ENCODE measurements at regions not wholly inside any gene's neighbourhood (a gene's known extent, or its start where the extent isn't known, plus 50 kb on each side); places are given as distances from the start of the nearest gene placed in this dataset.

- no peak for DNase-seq
Observed at GRCh38 chr11:90805172-90805571, 582.3 kb upstream of the CHORDC1 start.

- DNase-seq: no peak
Observed at GRCh38 chr11:90803831-90804230, 581.0 kb upstream of the CHORDC1 start.

GRCh38 chr11:90803366-90803765, 580.5 kb upstream of the CHORDC1 start:
- DNase-seq: no peak

- no peak for DNase-seq
Observed at GRCh38 chr11:90798769-90799168, 575.9 kb upstream of the CHORDC1 start.

- no peak for DNase-seq
Observed at GRCh38 chr11:90795746-90796145, 572.9 kb upstream of the CHORDC1 start.

- DNase-seq: no peak
Observed at GRCh38 chr11:90788961-90789360, 566.1 kb upstream of the CHORDC1 start.

- DNase-seq: no peak
Observed at GRCh38 chr11:90784241-90784814, 561.5 kb upstream of the CHORDC1 start.

- DNase-seq: no peak
Observed at GRCh38 chr11:90783111-90783510, 560.3 kb upstream of the CHORDC1 start.

GRCh38 chr11:90779098-90779497, 556.2 kb upstream of the CHORDC1 start:
- DNase-seq: no peak

- no peak for DNase-seq
Observed at GRCh38 chr11:90775567-90776165, 552.8 kb upstream of the CHORDC1 start.

GRCh38 chr11:90774727-90775566, 552.1 kb upstream of the CHORDC1 start:
- no peak for DNase-seq

GRCh38 chr11:90770007-90770406, 547.2 kb upstream of the CHORDC1 start:
- no peak for DNase-seq

GRCh38 chr11:90766121-90766520, 543.3 kb upstream of the CHORDC1 start:
- no peak for DNase-seq

GRCh38 chr11:90764691-90765090, 541.8 kb upstream of the CHORDC1 start:
- no peak for DNase-seq

- no peak for DNase-seq
Observed at GRCh38 chr11:90757849-90758494, 535.1 kb upstream of the CHORDC1 start.

- no peak for DNase-seq
Observed at GRCh38 chr11:90756617-90757016, 533.8 kb upstream of the CHORDC1 start.

- DNase-seq: no peak
Observed at GRCh38 chr11:90753546-90753945, 530.7 kb upstream of the CHORDC1 start.

GRCh38 chr11:90747057-90747456, 524.2 kb upstream of the CHORDC1 start:
- DNase-seq: peak; percentile 79

GRCh38 chr11:90744169-90744568, 521.3 kb upstream of the CHORDC1 start:
- DNase-seq: no peak

- no peak for DNase-seq
Observed at GRCh38 chr11:90738799-90739198, 516.0 kb upstream of the CHORDC1 start.

- DNase-seq: peak; percentile 35
Observed at GRCh38 chr11:90737444-90738050, 514.7 kb upstream of the CHORDC1 start.

GRCh38 chr11:90732486-90732885, 509.6 kb upstream of the CHORDC1 start:
- no peak for DNase-seq

GRCh38 chr11:90723475-90723874, 500.6 kb upstream of the CHORDC1 start:
- no peak for DNase-seq
